ENCODE measurements at regions not wholly inside any gene's neighbourhood (a gene's known extent, or its start where the extent isn't known, plus 50 kb on each side); places are given as distances from the start of the nearest gene placed in this dataset.

GRCh38 chr2:222102575-222103349, 196.0 kb downstream of the PAX3 start:
- CTCF ChIA-PET, result no interaction called here
- BruUV-seq (replicated peaks), result no TSS peak
- intact Hi-C loops (cut with micrococcal nuclease; ENCODE audit: unreplicated experiment), result no loop called here
- no peak for DNase-seq
- no peaks in the 10 kb centered on the region for H3K4me1 Mint-ChIP-seq (ENCODE audit: low read depth, unreplicated experiment)
- H3K36me3 Mint-ChIP-seq (ENCODE audit: insufficient read depth, unreplicated experiment), result no peaks in the 10 kb centered on the region
- H3K27ac Mint-ChIP-seq (ENCODE audit: unreplicated experiment), result no peak overlapping the region
- TF ChIP-seq, protein P1, sequence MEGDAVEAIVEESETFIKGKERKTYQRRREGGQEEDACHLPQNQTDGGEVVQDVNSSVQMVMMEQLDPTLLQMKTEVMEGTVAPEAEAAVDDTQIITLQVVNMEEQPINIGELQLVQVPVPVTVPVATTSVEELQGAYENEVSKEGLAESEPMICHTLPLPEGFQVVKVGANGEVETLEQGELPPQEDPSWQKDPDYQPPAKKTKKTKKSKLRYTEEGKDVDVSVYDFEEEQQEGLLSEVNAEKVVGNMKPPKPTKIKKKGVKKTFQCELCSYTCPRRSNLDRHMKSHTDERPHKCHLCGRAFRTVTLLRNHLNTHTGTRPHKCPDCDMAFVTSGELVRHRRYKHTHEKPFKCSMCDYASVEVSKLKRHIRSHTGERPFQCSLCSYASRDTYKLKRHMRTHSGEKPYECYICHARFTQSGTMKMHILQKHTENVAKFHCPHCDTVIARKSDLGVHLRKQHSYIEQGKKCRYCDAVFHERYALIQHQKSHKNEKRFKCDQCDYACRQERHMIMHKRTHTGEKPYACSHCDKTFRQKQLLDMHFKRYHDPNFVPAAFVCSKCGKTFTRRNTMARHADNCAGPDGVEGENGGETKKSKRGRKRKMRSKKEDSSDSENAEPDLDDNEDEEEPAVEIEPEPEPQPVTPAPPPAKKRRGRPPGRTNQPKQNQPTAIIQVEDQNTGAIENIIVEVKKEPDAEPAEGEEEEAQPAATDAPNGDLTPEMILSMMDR (IDR thresholded peaks at IDR 0.05; ENCODE audit: unreplicated experiment), result no peak
- H3K9me3 Mint-ChIP-seq (ENCODE audit: low read depth, unreplicated experiment), result no peaks in the 10 kb centered on the region
- H3K4me3 Mint-ChIP-seq (ENCODE audit: low read depth, unreplicated experiment), result no peak overlapping the region
- peaks cover 76% of the 10 kb centered on the region for H3K27me3 Mint-ChIP-seq (ENCODE audit: unreplicated experiment)

DNA sequence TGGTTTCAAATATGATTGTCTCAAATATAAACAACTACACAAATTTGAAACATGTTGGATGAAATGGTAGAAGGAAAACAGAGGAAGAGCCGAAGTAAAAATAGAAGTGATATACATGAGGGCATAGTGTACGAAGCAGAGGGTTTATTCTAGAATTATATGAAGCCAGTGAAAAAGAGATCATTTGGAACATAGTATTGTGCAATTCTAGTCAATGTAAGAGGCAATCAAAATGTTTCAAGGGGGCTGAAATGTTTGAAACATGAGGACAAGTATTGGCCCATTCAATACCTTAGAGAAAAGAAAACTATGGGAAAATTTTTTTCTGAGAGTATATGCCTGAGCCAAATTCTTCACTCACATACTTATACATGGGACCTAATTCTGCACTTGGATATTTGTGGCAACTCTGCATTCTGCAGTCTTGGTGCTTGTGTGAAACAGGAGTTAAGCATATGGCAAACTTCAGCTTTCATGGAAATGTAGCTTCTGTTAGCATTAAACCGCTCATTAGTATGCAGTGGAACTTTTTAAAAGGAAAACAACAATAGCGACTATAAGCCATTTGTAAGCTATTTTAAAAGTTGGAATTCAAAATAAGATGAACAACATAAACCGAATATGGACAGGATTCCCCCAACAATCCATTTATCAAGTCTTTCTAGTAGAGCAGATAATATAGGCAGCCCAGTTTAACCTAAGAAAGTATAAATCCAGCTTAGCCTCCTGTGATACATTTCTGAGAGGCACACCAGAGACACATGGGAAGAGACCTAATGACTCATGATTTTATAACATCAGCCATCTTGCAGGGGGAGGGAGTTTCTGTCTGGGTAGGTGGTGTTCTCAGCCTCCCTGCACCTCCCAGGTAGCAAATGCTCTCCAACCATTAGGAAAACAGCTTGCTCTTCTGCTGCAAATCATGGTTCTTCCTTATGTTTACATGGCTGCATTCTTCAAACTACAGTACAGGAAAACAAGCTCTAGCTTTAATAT, 197.8 kb downstream of the PAX3 start:
- H3K27me3 Mint-ChIP-seq (ENCODE audit: unreplicated experiment), result peaks cover 77% of the 10 kb centered on the region
- no peak overlapping the region for H3K27ac Mint-ChIP-seq (ENCODE audit: unreplicated experiment)
- intact Hi-C loops (cut with micrococcal nuclease; ENCODE audit: unreplicated experiment), result no loop called here
- BruUV-seq (replicated peaks), result no TSS peak
- no peak for DNase-seq
- CTCF ChIA-PET, result no interaction called here
- H3K36me3 Mint-ChIP-seq (ENCODE audit: insufficient read depth, unreplicated experiment), result no peaks in the 10 kb centered on the region
- H3K4me1 Mint-ChIP-seq (ENCODE audit: low read depth, unreplicated experiment), result no peaks in the 10 kb centered on the region
- TF ChIP-seq, protein P1 (IDR thresholded peaks at IDR 0.05; ENCODE audit: unreplicated experiment), result no peak
- no peaks in the 10 kb centered on the region for H3K9me3 Mint-ChIP-seq (ENCODE audit: low read depth, unreplicated experiment)
- no peak overlapping the region for H3K4me3 Mint-ChIP-seq (ENCODE audit: low read depth, unreplicated experiment)

DNA sequence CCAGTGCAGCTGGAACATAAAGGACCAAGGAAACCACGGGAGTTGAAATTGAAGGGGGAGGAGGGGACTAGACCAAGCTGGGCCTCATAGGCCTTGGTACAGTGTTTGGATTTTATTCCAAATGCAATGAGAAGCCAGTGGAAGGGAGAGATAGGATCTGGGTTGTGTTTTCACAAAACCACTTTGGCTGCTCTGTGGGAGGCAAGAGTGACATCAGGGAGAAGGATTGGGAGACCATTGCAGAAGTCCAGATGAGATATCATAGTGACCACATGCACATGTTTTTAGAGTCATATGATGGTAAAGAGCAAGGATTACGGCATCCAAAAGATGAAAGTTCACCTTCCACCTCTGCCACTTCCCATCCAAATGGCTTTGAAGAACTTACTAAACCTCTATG, 210.2 kb downstream of the PAX3 start:
- no peak for DNase-seq
- BruUV-seq (replicated peaks), result no TSS peak
- intact Hi-C loops (cut with micrococcal nuclease; ENCODE audit: unreplicated experiment), result no loop called here
- CTCF ChIA-PET, result interaction anchor here (1.0 kb wide), 1 partner anchor 119 kb away, joined by 3 read pairs; no protein-coding TSS in a partner anchor
- Mint-ChIP-seq H3K27ac (ENCODE audit: unreplicated experiment) (no peak overlapping the region), H3K36me3 (ENCODE audit: insufficient read depth, unreplicated experiment) (no peaks in the 10 kb centered on the region), H3K4me3 (ENCODE audit: low read depth, unreplicated experiment) (no peak overlapping the region), H3K4me1 (ENCODE audit: low read depth, unreplicated experiment) (peaks cover 8% of the 10 kb centered on the region), H3K27me3 (ENCODE audit: unreplicated experiment) (peaks cover 57% of the 10 kb centered on the region), H3K9me3 (ENCODE audit: low read depth, unreplicated experiment) (peaks cover 8% of the 10 kb centered on the region)
- TF ChIP-seq, protein P1 (IDR thresholded peaks at IDR 0.05; ENCODE audit: unreplicated experiment), result no peak

- TF ChIP-seq, protein P1 (IDR thresholded peaks at IDR 0.05; ENCODE audit: unreplicated experiment), result no peak
- intact Hi-C loops (cut with micrococcal nuclease; ENCODE audit: unreplicated experiment), result no loop called here
- CTCF ChIA-PET, result interaction anchor here (1.0 kb wide), 1 partner anchor 119 kb away, joined by 3 read pairs; no protein-coding TSS in a partner anchor
Observed at GRCh38 chr2:222087998-222088397, 210.8 kb downstream of the PAX3 start.

More at GRCh38 chr2:222087998-222088397, 210.8 kb downstream of the PAX3 start:
- Mint-ChIP-seq H3K4me1 (ENCODE audit: low read depth, unreplicated experiment) (peaks cover 8% of the 10 kb centered on the region), H3K9me3 (ENCODE audit: low read depth, unreplicated experiment) (peaks cover 8% of the 10 kb centered on the region), H3K4me3 (ENCODE audit: low read depth, unreplicated experiment) (no peak overlapping the region), H3K27ac (ENCODE audit: unreplicated experiment) (no peak overlapping the region), H3K27me3 (ENCODE audit: unreplicated experiment) (peaks cover 63% of the 10 kb centered on the region), H3K36me3 (ENCODE audit: insufficient read depth, unreplicated experiment) (no peaks in the 10 kb centered on the region)
- no peak for DNase-seq
- no TSS peak for BruUV-seq (replicated peaks)

Measured in Calu3 (cell line).